ENCODE measurements at regions not wholly inside any gene's neighbourhood (a gene's known extent, or its start where the extent isn't known, plus 50 kb on each side); places are given as distances from the start of the nearest gene placed in this dataset.

DNA sequence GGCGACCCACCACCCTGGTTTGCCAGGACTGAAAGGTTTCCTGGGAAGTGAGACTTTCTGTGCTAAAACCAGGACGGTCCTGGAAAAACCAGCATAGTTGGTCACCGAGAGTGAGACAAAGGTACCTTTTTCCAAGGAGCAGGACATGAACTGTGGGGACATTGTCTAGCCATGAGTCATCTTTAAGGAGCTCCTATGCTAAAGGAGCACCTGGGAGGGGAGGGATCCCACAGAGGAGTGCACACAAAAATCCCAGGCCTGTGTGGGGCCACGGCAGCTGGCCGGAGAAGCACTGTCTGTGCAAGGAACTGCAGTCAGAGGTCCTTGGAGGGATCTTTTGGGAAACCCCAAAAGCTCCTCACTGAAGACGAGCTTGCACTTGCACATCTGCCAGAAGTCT, 109.1 kb upstream of the PLEKHG1 start:
- TF ChIP-seq JUND (IDR thresholded peaks at IDR 0.05) (no peak), TCF12 (IDR thresholded peaks at IDR 0.05) (no peak), SMC3 (IDR thresholded peaks at IDR 0.05; ENCODE audit: low read depth, low read length) (no peak), EP300 (IDR thresholded peaks at IDR 0.05; ENCODE audit: borderline replicate concordance in 1 of 2, low read depth in 1 of 2, low read length in 1 of 2) (no peak), POLR2AphosphoS5 (IDR thresholded peaks at IDR 0.05; ENCODE audit: low read depth, low read length) (no peak)
- TF ChIP-seq, protein P1, sequence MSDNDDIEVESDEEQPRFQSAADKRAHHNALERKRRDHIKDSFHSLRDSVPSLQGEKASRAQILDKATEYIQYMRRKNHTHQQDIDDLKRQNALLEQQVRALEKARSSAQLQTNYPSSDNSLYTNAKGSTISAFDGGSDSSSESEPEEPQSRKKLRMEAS (IDR thresholded peaks at IDR 0.05; ENCODE audit: low read depth): no peak
- TF ChIP-seq, protein P2, sequence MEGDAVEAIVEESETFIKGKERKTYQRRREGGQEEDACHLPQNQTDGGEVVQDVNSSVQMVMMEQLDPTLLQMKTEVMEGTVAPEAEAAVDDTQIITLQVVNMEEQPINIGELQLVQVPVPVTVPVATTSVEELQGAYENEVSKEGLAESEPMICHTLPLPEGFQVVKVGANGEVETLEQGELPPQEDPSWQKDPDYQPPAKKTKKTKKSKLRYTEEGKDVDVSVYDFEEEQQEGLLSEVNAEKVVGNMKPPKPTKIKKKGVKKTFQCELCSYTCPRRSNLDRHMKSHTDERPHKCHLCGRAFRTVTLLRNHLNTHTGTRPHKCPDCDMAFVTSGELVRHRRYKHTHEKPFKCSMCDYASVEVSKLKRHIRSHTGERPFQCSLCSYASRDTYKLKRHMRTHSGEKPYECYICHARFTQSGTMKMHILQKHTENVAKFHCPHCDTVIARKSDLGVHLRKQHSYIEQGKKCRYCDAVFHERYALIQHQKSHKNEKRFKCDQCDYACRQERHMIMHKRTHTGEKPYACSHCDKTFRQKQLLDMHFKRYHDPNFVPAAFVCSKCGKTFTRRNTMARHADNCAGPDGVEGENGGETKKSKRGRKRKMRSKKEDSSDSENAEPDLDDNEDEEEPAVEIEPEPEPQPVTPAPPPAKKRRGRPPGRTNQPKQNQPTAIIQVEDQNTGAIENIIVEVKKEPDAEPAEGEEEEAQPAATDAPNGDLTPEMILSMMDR (IDR thresholded peaks at IDR 0.05): no peak

Data from SK-N-SH (cell line).